Medulla oblongata (tissue), 1 donor: ENCODE measurements at regions not wholly inside any gene's neighbourhood (a gene's known extent, or its start where the extent isn't known, plus 50 kb on each side); places are given as distances from the start of the nearest gene placed in this dataset.
"Not testable (repeated sequence)": the region's sequence is repeated elsewhere in the genome, so short reads cannot be mapped to it uniquely, and the experiment has no call there.

Experiments
- DNase-seq: peaks from one replicate; pipeline ENCODE4 v3.0.0-alpha.2; 2015; ENCODE audit errors: extremely low spot score

- no peak for DNase-seq
Observed at GRCh38 chr13:44054525-44054924, 174.8 kb downstream of the LACC1 start.

GRCh38 chr13:44055681-44056080 lies 176.0 kb downstream of the LACC1 start:
- DNase-seq, result not testable (repeated sequence)

- no peak for DNase-seq
Observed at GRCh38 chr13:44058067-44058466, 178.4 kb downstream of the LACC1 start.

- DNase-seq, result no peak
Observed at GRCh38 chr13:44058624-44059215, 179.0 kb downstream of the LACC1 start.

- DNase-seq, result no peak
Observed at GRCh38 chr13:44061876-44062275, 182.2 kb downstream of the LACC1 start.

GRCh38 chr13:44063467-44063866 lies 183.8 kb downstream of the LACC1 start:
- DNase-seq, result no peak

GRCh38 chr13:44063881-44064280 lies 184.2 kb downstream of the LACC1 start:
- DNase-seq, result no peak

GRCh38 chr13:44064357-44064756 lies 184.7 kb downstream of the LACC1 start:
- DNase-seq, result no peak

- DNase-seq, result no peak
Observed at GRCh38 chr13:44068169-44068568, 188.5 kb downstream of the LACC1 start.

GRCh38 chr13:44068737-44069136 lies 189.0 kb downstream of the LACC1 start:
- DNase-seq, result no peak

- DNase-seq, result no peak
Observed at GRCh38 chr13:44072536-44072935, 192.8 kb downstream of the LACC1 start.

GRCh38 chr13:44074611-44075010 lies 194.9 kb downstream of the LACC1 start:
- no peak for DNase-seq

GRCh38 chr13:44075113-44075512 lies 195.4 kb downstream of the LACC1 start:
- no peak for DNase-seq

- no peak for DNase-seq
Observed at GRCh38 chr13:44078806-44079376, 199.2 kb downstream of the LACC1 start.

- no peak for DNase-seq
Observed at GRCh38 chr13:44079413-44080205, 199.9 kb downstream of the LACC1 start.

- DNase-seq, result peak; percentile 73
Observed at GRCh38 chr13:44084146-44084545, 204.4 kb downstream of the LACC1 start.

GRCh38 chr13:44086389-44086788 lies 206.7 kb downstream of the LACC1 start:
- DNase-seq, result no peak

GRCh38 chr13:44088411-44088810 lies 208.7 kb downstream of the LACC1 start:
- DNase-seq, result peak; percentile 56

- peak; percentile 42 for DNase-seq
Observed at GRCh38 chr13:44088991-44089413, 209.3 kb downstream of the LACC1 start.

GRCh38 chr13:44089452-44089851 lies 209.7 kb downstream of the LACC1 start:
- no peak for DNase-seq

- no peak for DNase-seq
Observed at GRCh38 chr13:44092078-44092970, 212.6 kb downstream of the LACC1 start.
